ENCODE measurements at regions not wholly inside any gene's neighbourhood (a gene's known extent, or its start where the extent isn't known, plus 50 kb on each side); places are given as distances from the start of the nearest gene placed in this dataset.

DNA sequence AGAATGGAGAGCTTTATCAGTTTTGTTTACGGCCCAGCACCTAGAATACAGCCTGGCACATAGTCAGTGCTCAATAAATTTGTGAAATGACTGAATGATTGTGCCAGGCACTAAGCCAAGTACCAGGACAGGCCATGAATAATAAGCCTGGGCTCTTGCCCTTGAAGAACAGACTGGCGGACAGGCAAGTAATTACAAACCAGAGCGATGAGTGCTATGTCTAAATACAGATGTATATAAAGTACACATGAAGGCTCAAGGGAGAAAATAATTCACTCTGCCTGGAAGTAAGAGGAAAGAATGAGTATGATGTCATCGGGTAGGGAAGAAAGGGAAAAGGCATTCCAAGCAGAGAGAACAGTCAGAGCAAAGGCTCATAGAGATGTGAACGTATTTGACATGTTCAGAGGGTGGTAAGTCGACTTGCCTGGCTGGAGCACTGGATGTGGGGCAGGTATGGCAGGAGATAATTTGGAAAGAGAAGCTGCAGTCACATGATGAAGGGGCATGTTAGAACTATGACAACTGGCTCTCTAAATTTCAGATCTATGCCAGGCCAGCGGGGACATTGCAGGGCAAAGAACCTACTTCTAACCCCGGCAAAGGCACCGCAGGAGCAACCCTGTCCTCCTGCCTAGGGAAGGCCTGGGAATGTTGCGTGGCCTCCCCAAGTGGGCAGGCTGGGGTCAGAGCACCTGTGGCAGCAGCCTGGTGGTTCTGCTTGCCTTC is 94.9 kb upstream of the EPCAM start:
- TF ChIP-seq, protein P1, sequence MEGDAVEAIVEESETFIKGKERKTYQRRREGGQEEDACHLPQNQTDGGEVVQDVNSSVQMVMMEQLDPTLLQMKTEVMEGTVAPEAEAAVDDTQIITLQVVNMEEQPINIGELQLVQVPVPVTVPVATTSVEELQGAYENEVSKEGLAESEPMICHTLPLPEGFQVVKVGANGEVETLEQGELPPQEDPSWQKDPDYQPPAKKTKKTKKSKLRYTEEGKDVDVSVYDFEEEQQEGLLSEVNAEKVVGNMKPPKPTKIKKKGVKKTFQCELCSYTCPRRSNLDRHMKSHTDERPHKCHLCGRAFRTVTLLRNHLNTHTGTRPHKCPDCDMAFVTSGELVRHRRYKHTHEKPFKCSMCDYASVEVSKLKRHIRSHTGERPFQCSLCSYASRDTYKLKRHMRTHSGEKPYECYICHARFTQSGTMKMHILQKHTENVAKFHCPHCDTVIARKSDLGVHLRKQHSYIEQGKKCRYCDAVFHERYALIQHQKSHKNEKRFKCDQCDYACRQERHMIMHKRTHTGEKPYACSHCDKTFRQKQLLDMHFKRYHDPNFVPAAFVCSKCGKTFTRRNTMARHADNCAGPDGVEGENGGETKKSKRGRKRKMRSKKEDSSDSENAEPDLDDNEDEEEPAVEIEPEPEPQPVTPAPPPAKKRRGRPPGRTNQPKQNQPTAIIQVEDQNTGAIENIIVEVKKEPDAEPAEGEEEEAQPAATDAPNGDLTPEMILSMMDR (IDR thresholded peaks at IDR 0.05), result no peak
- TF ChIP-seq EZH2 (IDR thresholded peaks at IDR 0.05; ENCODE audit: borderline replicate concordance, insufficient read depth, low read depth, low read length, poor library complexity, severe bottlenecking), result no peak
